Cardiac septum (tissue), 1 donor: ENCODE measurements at regions not wholly inside any gene's neighbourhood (a gene's known extent, or its start where the extent isn't known, plus 50 kb on each side); places are given as distances from the start of the nearest gene placed in this dataset.
"Not testable (repeated sequence)": the region's sequence is repeated elsewhere in the genome, so short reads cannot be mapped to it uniquely, and the experiment has no call there.

Source experiments
- DNase-seq: peaks from one replicate; pipeline ENCODE4 v3.0.0-alpha.2; 2020; ENCODE audit warnings: low spot score
- intact Hi-C: fragments of 100-400 bp; cut with DNase I; formaldehyde crosslinking; loops from one replicate; pipeline ENCODE4 v1.14.0; 2022
- donor health status: DM: no; HTN: no; CAD: no.

GRCh38 chr12:131390412-131391334 lies 320.2 kb upstream of the SFSWAP start:
- intact Hi-C loops, result no loop called here
- DNase-seq, result no peak

GRCh38 chr12:131391399-131391798 lies 319.5 kb upstream of the SFSWAP start:
- intact Hi-C loops, result no loop called here
- no peak for DNase-seq

GRCh38 chr12:131394752-131395151 lies 316.1 kb upstream of the SFSWAP start:
- DNase-seq, intact Hi-C loops: not testable (repeated sequence)

GRCh38 chr12:131395209-131395684 lies 315.6 kb upstream of the SFSWAP start:
- intact Hi-C loops, DNase-seq: not testable (repeated sequence)

- no peak for DNase-seq
- intact Hi-C loops, result no loop called here
These were observed 314.8 kb upstream of the SFSWAP start for GRCh38 chr12:131395971-131396573.

GRCh38 chr12:131397493-131398181 lies 313.3 kb upstream of the SFSWAP start:
- intact Hi-C loops, result no loop called here
- no peak for DNase-seq

GRCh38 chr12:131399000-131399399 lies 311.9 kb upstream of the SFSWAP start:
- intact Hi-C loops, result no loop called here
- no peak for DNase-seq

GRCh38 chr12:131400668-131401294 lies 310.1 kb upstream of the SFSWAP start:
- intact Hi-C loops, result not testable (repeated sequence)

GRCh38 chr12:131401907-131402633 lies 308.8 kb upstream of the SFSWAP start:
- DNase-seq, intact Hi-C loops: not testable (repeated sequence)

More at GRCh38 chr12:131400668-131401294, 310.1 kb upstream of the SFSWAP start:
- not testable (repeated sequence) for DNase-seq

GRCh38 chr12:131402781-131403396 lies 308.0 kb upstream of the SFSWAP start:
- intact Hi-C loops, result no loop called here
- DNase-seq, result no peak

GRCh38 chr12:131403676-131404075 lies 307.2 kb upstream of the SFSWAP start:
- intact Hi-C loops, result no loop called here
- no peak for DNase-seq

- no peak for DNase-seq
- intact Hi-C loops, result no loop called here
These were observed 306.2 kb upstream of the SFSWAP start for GRCh38 chr12:131404705-131405104.

- intact Hi-C loops, result no loop called here
- no peak for DNase-seq
These were observed 303.5 kb upstream of the SFSWAP start for GRCh38 chr12:131407221-131408035.

- intact Hi-C loops, result no loop called here
These were observed 302.9 kb upstream of the SFSWAP start for GRCh38 chr12:131408036-131408365.

GRCh38 chr12:131408484-131408883 lies 302.4 kb upstream of the SFSWAP start:
- intact Hi-C loops, result no loop called here
- DNase-seq, result no peak

More at GRCh38 chr12:131408036-131408365, 302.9 kb upstream of the SFSWAP start:
- DNase-seq, result no peak

- DNase-seq, result no peak
- intact Hi-C loops, result no loop called here
These were observed 301.7 kb upstream of the SFSWAP start for GRCh38 chr12:131409211-131409610.

- intact Hi-C loops, DNase-seq: not testable (repeated sequence)
These were observed 299.1 kb upstream of the SFSWAP start for GRCh38 chr12:131411827-131412226.

- intact Hi-C loops, result no loop called here
- DNase-seq, result no peak
These were observed 297.9 kb upstream of the SFSWAP start for GRCh38 chr12:131413006-131413405.
